GM18873 (cell line): ENCODE measurements at regions not wholly inside any gene's neighbourhood (a gene's known extent, or its start where the extent isn't known, plus 50 kb on each side); places are given as distances from the start of the nearest gene placed in this dataset.
"Not testable (repeated sequence)": the region's sequence is repeated elsewhere in the genome, so short reads cannot be mapped to it uniquely, and the experiment has no call there.

ENCODE experiments used
- ATAC-seq: cut with Tn5 transposase; IDR thresholded peaks from one replicate; pipeline ENCODE4 v1.9.1; 2021; ENCODE audit warnings: mild to moderate bottlenecking, moderate library complexity, moderate number of reproducible peaks; ENCODE audit not compliant: unreplicated experiment, low FRiP score

DNA sequence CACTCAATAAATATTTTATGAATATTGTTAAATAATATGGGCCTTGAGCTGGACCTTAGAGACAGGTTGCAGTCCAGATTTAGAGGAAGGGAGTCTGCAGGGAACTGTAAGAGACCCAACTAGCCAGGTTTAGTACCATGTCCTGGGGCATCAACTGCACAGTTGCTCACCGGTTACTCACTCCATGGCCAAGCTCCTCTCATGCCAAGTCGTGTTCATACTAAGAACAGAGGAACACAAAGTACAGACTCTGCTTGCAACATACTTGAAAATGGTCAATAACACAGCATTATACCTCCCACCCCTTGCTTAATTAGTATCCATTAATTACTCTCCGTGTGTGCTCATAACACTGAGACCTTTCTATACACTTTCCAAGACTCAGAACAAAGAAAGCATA, 317.6 kb upstream of the PIK3R1 start:
- ATAC-seq, result no peak

DNA sequence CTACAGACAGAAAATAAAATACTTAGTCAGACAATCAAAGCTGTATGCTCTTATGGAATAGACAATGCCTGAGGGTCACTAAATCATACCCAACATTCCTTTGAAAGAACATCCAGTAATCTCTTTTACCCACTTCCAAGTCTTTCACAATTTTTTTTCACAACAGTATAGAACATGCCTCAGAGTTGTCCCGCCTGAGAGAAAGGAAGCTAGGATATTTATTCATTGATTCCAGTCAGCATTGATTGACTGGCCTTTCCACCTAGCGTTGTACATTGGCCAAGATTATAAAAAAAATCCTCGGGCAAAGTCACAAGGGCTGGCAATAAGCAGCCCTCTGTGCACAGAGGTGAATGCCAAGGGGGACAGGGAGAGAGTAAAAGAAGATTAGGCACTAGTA, 318.1 kb upstream of the PIK3R1 start:
- ATAC-seq, result no peak

GRCh38 chr5:67896930-67897313, 318.6 kb upstream of the PIK3R1 start:
- ATAC-seq, result no peak

GRCh38 chr5:67896311-67896929, 319.1 kb upstream of the PIK3R1 start:
- ATAC-seq, result no peak

DNA sequence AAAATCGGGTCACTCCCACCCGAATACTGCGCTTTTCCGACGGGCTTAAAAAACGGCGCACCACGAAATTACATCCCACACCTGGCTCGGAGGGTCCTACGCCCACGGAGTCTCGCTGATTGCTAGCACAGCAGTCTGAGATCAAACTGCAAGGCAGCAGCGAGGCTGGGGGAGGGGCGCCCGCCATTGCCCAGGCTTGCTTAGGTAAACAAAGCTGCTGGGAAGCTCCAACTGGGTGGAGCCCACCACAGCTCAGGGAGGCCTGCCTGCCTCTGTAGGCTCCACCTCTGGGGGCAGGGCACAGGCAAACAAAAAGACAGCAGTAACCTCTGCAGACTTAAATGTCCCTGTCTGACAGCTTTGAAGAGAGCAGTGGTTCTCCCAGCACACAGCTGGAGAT, 325.7 kb upstream of the PIK3R1 start:
- ATAC-seq, result not testable (repeated sequence)

DNA sequence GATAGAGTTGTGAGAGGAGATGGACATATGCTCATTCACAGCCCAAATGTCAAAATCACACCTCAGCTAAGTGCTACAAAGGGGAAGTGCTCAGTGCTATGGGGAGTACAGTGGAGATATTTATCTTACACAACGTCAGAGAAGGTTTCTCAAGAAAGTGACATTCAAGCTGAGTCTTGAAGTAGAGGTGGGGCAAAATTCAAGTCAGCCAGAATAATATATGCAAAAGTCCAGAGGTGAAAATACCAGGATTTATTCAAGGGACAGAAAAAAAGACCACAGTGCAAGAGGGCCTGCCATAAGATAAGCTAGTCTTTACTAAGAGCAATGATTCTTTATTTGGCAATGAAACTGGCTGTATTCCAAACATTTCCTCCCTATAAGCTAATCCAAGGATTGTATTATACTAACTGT, 327.8 kb upstream of the PIK3R1 start:
- ATAC-seq, result no peak

DNA sequence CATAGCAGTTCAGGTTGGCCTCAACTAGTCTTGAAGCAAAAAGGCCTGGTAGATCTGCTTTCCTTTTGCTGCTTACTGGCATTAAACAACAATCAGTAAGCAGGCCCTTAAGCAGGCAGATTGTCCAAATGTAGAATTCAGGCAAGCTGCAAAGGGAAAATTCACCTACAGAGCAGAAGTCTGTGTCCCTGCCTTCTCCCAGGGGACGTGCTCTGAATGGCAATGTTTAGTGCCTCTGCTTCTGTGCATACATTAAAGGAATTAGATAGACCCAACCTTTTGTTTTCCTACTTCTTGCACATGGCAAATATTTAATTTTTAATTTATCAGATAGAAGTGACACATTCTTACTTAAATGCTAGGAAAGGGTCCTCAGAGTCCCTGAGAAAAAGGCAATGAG, 328.8 kb upstream of the PIK3R1 start:
- ATAC-seq, result no peak

- ATAC-seq, result no peak
These were observed 334.7 kb upstream of the PIK3R1 start for GRCh38 chr5:67880876-67881275.

- no peak for ATAC-seq
These were observed 335.1 kb upstream of the PIK3R1 start for GRCh38 chr5:67880511-67880805.

GRCh38 chr5:67879620-67880510, 335.7 kb upstream of the PIK3R1 start:
- no peak for ATAC-seq

DNA sequence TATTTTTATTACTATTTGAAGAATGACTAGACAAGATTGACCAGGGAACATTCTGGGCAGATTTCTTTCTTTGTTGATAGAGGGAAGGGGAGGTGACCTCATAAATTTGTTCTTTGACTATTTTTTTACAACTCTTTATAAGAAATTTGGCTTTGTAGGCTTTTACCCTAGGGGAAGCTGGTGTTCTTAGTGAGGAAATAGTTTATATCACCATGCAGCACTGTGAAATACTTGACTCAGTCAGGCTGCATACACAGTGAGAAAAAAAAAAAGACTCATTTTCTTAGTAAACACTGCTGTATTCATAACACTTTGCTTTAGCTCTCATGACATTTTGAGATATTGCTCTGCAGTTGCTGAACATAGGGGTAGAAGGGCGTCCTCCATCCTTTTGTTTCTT, 336.6 kb upstream of the PIK3R1 start:
- no peak for ATAC-seq

- ATAC-seq, result no peak
These were observed 339.2 kb upstream of the PIK3R1 start for GRCh38 chr5:67876371-67876770.

DNA sequence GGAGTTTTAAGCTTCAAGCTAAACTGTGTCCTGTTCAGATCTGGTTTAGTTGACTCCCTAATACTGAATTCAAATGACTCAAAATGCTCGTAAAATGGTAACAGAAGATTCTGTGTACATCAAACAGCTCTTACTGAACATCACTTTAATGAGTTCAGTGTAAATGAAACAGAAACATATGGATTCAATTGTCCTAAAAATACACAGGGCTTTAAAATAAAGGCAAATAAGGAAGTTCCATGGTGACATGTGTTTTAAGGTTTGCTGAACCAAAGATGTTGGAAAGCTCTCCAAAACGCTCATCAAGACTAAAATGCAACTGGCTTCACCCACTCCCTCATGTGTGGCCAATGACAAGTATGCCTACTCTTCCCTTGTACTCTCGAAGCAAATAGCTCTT, 340.0 kb upstream of the PIK3R1 start:
- ATAC-seq, result no peak

GRCh38 chr5:67873935-67874334, 341.6 kb upstream of the PIK3R1 start:
- ATAC-seq, result no peak

GRCh38 chr5:67870662-67871061, 344.9 kb upstream of the PIK3R1 start:
- ATAC-seq, result no peak

- ATAC-seq, result not testable (repeated sequence)
These were observed 351.2 kb upstream of the PIK3R1 start for GRCh38 chr5:67864335-67864734.

DNA sequence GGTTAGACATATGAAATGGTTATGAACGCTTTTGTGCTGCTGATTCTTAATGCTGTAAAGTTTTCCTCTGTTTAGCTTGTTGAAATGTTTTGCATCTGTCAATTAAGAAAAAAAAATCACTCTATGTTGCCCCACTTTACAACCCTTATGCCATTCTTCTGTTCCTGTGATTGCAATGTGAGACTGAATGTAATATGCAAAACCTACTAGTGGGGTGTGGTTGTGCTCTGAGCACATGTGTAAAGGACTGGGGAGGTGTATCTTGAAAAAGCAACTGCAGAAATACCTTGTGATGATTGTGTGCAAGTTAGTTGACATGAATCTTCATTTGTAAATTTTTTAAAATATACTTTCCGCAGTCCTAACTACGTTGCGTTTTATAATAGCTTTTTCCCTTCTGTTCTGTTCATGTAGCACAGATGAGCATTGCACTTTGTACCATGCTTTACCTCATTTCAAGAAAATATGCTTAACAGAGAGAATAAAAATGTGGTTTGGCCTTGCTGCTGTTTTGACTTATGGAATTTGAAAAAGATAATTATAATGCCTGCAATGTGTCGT, 357.0 kb upstream of the PIK3R1 start:
- ATAC-seq, result no peak

DNA sequence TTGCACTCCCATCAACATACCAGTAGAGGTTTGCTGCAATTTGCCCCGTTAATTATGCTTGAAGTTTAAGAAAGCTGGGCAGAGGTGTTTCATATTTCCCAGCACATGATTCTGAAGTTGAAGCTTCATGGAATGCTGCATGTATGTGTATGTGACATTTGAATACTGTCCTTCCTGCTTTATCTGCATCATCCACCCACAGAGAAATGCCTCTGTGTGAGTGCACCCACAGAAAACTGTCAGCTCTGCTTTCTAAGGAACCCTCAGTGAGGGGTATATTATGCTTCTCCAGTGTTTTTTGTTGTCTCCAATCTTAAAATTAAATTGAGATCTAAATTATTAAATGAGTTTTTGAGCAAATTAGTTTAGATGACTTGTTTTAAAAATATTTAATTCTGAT, 358.1 kb upstream of the PIK3R1 start:
- ATAC-seq, result no peak

- no peak for ATAC-seq
These were observed 360.0 kb upstream of the PIK3R1 start for GRCh38 chr5:67855523-67855922.

DNA sequence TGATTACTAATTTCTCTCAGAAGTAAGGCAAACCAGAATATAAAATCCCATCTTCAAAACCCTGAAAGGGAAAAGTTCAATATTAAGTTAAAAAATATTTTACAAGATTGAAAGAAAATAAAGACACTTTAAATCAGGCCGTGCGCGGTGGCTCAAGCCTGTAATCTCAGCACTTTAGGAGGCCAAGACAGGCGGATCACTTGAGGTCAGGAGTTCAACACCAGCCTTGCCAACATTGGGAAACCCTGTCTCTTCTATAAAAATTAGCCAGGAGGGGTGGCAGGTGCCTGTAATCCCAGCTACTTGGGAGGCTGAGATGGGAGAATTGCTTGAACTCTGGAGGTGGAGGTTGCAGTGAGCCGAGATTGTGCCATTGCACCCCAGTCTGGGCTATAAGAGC, 364.6 kb upstream of the PIK3R1 start:
- not testable (repeated sequence) for ATAC-seq

DNA sequence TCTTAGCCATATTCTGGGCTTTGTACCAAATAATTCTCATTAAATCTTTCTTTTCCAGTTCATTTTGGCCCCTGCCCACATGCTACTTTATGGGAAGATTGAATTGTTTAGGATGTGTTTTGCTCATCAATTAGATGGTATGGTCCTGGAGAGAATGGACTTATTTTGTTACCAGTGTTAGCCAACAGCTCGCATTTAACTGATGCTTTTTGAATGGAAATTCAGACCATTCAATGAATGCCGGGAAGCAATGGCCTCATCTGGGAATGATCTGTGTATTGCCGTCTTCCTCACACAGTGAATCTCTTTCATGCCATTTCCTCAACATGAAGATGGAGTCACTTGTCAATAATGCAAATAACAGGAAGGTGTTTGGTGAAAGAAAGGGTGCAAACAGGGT, 370.6 kb upstream of the PIK3R1 start:
- no peak for ATAC-seq

- no peak for ATAC-seq
These were observed 372.8 kb upstream of the PIK3R1 start for GRCh38 chr5:67842806-67843205.
